Mucosa of descending colon (tissue), 3 donors: ENCODE measurements at regions not wholly inside any gene's neighbourhood (a gene's known extent, or its start where the extent isn't known, plus 50 kb on each side); places are given as distances from the start of the nearest gene placed in this dataset.

Experiments
- ATAC-seq: fragments of 200-7000 bp; cut with Tn5 transposase; one replicate; pipeline ENCODE4 v1.9.1; 2020; ENCODE audit warnings: mild to moderate bottlenecking, moderate library complexity
- DNase-seq, 3 donors: peaks; one replicate each; pipeline ENCODE4 v3.0.0-alpha.2; 2020
- H3K36me3 ChIP-seq: fragments of 200-600 bp; one replicate; pipeline ENCODE4 v1.8.0; 2021; ENCODE audit warnings: low read depth, mild to moderate bottlenecking
- H3K4me1 ChIP-seq: fragments of 200-600 bp; one replicate; pipeline ENCODE4 v1.8.0; 2021; ENCODE audit warnings: low read depth, mild to moderate bottlenecking
- H3K4me3 ChIP-seq: fragments of 200-600 bp; one replicate; pipeline ENCODE4 v1.8.0; 2021; ENCODE audit warnings: mild to moderate bottlenecking
- H3K9me3 ChIP-seq: fragments of 200-600 bp; one replicate; pipeline ENCODE4 v1.8.0; 2021; ENCODE audit warnings: mild to moderate bottlenecking
- intact Hi-C, 2 donors: fragments of 100-400 bp; cut with DNase I in 1 of 2; cut with micrococcal nuclease in 1 of 2; formaldehyde crosslinking; loops; one replicate each; pipeline versions ENCODE4 v1.11.0 to v1.11.1; 2022; cut with DNase I, micrococcal nuclease
- TF ChIP-seq, protein P1 (sequence below): fragments of 200-600 bp; IDR thresholded peaks from one replicate; pipeline ENCODE4 v1.8.0; 2022; ENCODE audit warnings: antibody characterized with exemption, mild to moderate bottlenecking
- donor health status: DM: no; HTN: no; CAD: no; lungs with moderate emphysema.
- donor health status: DM: no; HTN: no; CAD: no.
- donor health status: DM: no; HTN: yes; CAD: no.

DNA sequence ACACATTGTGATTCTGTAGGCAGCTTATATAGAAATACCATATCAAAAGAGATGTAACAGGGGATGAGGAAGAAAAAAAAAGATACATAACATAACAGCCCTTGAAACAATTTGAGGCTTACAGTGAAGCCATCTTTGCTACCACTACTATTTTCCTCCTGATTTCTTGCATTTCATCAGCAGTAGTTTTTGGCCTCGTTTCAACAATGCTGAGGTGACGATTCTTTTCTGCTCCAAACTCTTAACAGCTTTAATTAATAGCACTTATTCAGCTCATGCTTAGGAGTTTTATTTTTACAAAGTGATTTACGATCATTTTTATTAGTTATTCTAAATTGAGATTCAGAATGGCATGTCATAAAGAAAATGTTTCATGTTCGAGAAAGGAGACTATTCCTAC, 163.2 kb downstream of the DCK start:
- TF ChIP-seq, protein P1, sequence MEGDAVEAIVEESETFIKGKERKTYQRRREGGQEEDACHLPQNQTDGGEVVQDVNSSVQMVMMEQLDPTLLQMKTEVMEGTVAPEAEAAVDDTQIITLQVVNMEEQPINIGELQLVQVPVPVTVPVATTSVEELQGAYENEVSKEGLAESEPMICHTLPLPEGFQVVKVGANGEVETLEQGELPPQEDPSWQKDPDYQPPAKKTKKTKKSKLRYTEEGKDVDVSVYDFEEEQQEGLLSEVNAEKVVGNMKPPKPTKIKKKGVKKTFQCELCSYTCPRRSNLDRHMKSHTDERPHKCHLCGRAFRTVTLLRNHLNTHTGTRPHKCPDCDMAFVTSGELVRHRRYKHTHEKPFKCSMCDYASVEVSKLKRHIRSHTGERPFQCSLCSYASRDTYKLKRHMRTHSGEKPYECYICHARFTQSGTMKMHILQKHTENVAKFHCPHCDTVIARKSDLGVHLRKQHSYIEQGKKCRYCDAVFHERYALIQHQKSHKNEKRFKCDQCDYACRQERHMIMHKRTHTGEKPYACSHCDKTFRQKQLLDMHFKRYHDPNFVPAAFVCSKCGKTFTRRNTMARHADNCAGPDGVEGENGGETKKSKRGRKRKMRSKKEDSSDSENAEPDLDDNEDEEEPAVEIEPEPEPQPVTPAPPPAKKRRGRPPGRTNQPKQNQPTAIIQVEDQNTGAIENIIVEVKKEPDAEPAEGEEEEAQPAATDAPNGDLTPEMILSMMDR, result no peak
- H3K4me1 ChIP-seq, result no peaks in the 10 kb centered on the region
- H3K4me3 ChIP-seq, result no peak overlapping the region
- H3K36me3 ChIP-seq, result no peaks in the 10 kb centered on the region
- H3K9me3 ChIP-seq, result no peaks in the 10 kb centered on the region
- intact Hi-C loops, result no loop called here
- no peak for DNase-seq
- ATAC-seq, result no peak

DNA sequence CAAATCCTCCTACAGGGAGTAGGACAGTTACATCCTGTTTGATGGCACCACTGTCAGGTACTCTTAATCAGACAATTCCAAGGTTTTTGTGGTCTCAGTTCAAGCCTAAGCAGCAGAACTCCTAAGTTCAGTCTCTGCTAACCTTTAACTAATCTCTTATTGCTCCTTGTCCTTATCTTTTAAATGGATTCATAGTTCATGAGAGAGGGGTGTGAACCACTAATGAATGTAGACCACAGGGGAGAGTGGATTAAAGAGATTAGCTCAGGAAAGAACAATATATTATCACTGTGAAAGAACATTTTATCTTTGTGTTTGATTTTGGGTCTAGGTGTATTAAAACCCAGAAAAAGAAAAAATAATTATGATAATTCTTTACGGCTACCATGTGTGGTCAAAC, 168.9 kb downstream of the DCK start:
- Histone ChIP-seq H3K36me3 (no peaks in the 10 kb centered on the region), H3K4me1 (no peaks in the 10 kb centered on the region), H3K4me3 (no peak overlapping the region), H3K9me3 (no peaks in the 10 kb centered on the region)
- ATAC-seq, result no peak
- DNase-seq, result no peak
- TF ChIP-seq, protein P1, result no peak
- intact Hi-C loops, result no loop called here

DNA sequence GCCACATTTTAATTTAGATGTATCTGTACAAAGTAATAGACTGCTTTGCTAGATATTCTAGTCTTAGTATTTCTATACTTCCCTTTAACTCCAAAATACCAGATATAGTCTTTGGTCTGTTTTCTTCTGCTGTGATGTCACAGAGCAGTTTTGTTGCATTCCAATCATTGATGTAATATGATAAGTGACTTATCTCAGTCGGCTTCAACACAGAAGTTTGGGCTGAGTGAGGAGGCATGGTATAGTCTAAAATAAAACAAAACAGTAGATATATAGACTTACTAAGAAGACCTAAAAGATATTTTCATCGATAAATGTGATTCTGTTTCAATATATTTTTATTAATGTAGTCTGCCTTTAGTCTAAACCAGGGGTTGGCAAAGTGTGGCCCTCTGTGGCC, 169.9 kb downstream of the DCK start:
- H3K4me3 ChIP-seq, result no peak overlapping the region
- TF ChIP-seq, protein P1, result no peak
- intact Hi-C loops, result no loop called here

DNA sequence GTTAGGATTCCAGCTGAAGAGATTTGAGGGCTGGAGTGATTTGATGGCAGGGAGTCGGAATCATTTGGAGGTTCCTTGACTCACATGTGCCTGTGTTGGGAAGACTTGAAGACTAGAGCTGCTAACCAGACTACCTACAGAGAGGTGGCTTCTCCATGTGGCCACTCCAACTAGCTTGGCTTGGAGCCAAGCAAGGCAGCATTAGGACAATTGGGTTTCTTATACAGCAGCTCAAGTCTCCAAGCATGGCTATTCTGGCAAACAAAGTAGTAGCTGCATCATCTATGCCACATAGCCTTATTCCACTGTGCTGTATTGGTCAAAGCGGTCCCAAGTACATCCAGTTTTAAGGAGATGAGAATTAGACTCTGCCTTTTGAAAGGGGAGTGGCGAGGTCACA, 171.7 kb upstream of the SLC4A4 start:
- intact Hi-C loops, result no loop called here
- DNase-seq, result no peak
- H3K36me3 ChIP-seq, result no peaks in the 10 kb centered on the region
- H3K4me1 ChIP-seq, result no peaks in the 10 kb centered on the region
- no peak overlapping the region for H3K4me3 ChIP-seq
- TF ChIP-seq, protein P1, result no peak
- no peak for ATAC-seq
- H3K9me3 ChIP-seq, result no peaks in the 10 kb centered on the region

More for the DNA sequence above, 169.9 kb downstream of the DCK start:
- ATAC-seq, result no peak
- DNase-seq, result no peak
- Histone ChIP-seq H3K4me1 (no peaks in the 10 kb centered on the region), H3K9me3 (no peaks in the 10 kb centered on the region), H3K36me3 (no peaks in the 10 kb centered on the region)

DNA sequence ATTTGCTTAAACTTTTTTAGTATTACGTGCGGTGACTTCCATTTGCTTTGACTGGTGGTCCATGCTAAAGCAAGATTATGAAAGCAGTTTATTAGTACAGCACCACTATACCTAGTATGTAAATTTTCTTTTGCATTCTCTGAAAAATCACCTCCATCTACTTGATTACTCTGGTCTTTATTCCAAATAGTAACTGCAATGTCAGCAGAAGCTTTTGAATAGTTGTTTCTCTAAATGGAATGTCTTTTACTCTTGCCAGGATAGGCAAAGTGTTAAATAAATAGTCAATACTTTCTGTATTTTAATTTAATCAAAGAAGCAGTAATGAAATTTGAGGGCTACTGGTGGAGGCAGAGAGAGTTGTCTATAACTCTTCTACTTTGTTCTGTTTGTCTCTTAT, 167.2 kb upstream of the SLC4A4 start:
- intact Hi-C loops, result no loop called here
- no peak for ATAC-seq
- H3K9me3 ChIP-seq, result no peaks in the 10 kb centered on the region
- DNase-seq, result no peak
- TF ChIP-seq, protein P1, result no peak
- no peaks in the 10 kb centered on the region for H3K4me1 ChIP-seq
- no peaks in the 10 kb centered on the region for H3K36me3 ChIP-seq
- no peak overlapping the region for H3K4me3 ChIP-seq

DNA sequence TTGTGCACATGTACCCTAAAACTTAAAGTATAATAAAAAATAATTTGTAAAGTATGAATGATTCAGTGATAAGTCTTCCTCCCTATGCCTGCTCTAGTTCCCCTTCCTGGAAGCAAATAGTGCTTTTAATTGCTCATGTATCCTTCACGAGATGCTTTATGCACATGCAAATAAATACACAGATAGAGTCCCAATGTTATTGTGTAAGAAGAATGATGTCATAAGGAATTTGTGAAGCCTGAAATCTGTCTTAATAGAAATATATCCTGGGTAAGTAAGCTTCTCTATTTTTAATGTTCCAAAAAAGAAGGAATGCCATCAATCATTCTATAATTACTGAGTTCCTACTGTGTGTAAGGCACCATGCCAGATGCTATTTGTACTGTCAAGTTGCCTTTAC, 157.5 kb upstream of the SLC4A4 start:
- H3K4me3 ChIP-seq, result no peak overlapping the region
- no peaks in the 10 kb centered on the region for H3K36me3 ChIP-seq
- no peaks in the 10 kb centered on the region for H3K4me1 ChIP-seq
- intact Hi-C loops, result no loop called here
- H3K9me3 ChIP-seq, result no peaks in the 10 kb centered on the region
- TF ChIP-seq, protein P1, result no peak
- DNase-seq, result no peak
- no peak for ATAC-seq
